Stimulated activated naive B cell treated with anti-CD40 and anti-IgM and Interleukin-4, amounts not matched to agents 10 μg/mL and 1 μg/mL and 100 μg/mL, for 72 hours (primary cell): ENCODE measurements at regions not wholly inside any gene's neighbourhood (a gene's known extent, or its start where the extent isn't known, plus 50 kb on each side); places are given as distances from the start of the nearest gene placed in this dataset.

Source experiments
- ATAC-seq, 2 donors: fragments of 150-1000 bp; cut with Tn5 transposase; replicated peaks; 2 replicates each; pipeline ENCODE4 v1.10.0; 2021; ENCODE audit warnings: moderate library complexity in 1 of 2
- DNase-seq: peaks from one replicate; pipeline ENCODE4 v3.0.0; 2021
- H3K27ac Mint-ChIP-seq: one replicate; pipeline ENCODE4 v1.8.0; 2022; ENCODE audit warnings: mild to moderate bottlenecking, mixed read lengths
- H3K27me3 Mint-ChIP-seq, 2 donors: one replicate each; pipeline ENCODE4 v1.8.0; 2022; ENCODE audit warnings: mixed read lengths in 2 of 2
- H3K36me3 Mint-ChIP-seq, 2 donors: one replicate each; pipeline ENCODE4 v1.8.0; 2022; ENCODE audit warnings: mixed read lengths in 2 of 2, mild to moderate bottlenecking in 1 of 2
- H3K4me1 Mint-ChIP-seq, 2 donors: one replicate each; pipeline ENCODE4 v1.8.0; 2022; ENCODE audit warnings: mixed read lengths in 2 of 2, mild to moderate bottlenecking in 1 of 2
- H3K4me3 Mint-ChIP-seq, 2 donors: one replicate each; pipeline ENCODE4 v1.8.0; 2022; ENCODE audit warnings: mild to moderate bottlenecking in 2 of 2, mixed read lengths in 2 of 2, moderate library complexity in 1 of 2
- H3K9me3 Mint-ChIP-seq, 2 donors: one replicate each; pipeline ENCODE4 v1.8.0; 2022; ENCODE audit warnings: mixed read lengths in 2 of 2, mild to moderate bottlenecking in 1 of 2

- H3K9me3 Mint-ChIP-seq: peaks cover 7 to 12% of the 10 kb centered on the region in 2 donors
- H3K4me3 Mint-ChIP-seq: no peak overlapping the region
- H3K36me3 Mint-ChIP-seq: no peaks in the 10 kb centered on the region
- no peaks in the 10 kb centered on the region for H3K27me3 Mint-ChIP-seq
- H3K27ac Mint-ChIP-seq: no peak overlapping the region
- no peak for ATAC-seq
- H3K4me1 Mint-ChIP-seq: no peaks in the 10 kb centered on the region
- no peak for DNase-seq
Observed at GRCh38 chr5:93164690-93165089, 416.3 kb downstream of the NR2F1-AS1 start.

GRCh38 chr5:93163010-93163663 lies 417.9 kb downstream of the NR2F1-AS1 start:
- no peak for DNase-seq
- no peaks in the 10 kb centered on the region for H3K27me3 Mint-ChIP-seq
- no peak overlapping the region for H3K4me3 Mint-ChIP-seq
- no peaks in the 10 kb centered on the region for H3K4me1 Mint-ChIP-seq
- H3K36me3 Mint-ChIP-seq: no peaks in the 10 kb centered on the region
- H3K27ac Mint-ChIP-seq: no peak overlapping the region
- ATAC-seq: no peak
- peaks cover 3 to 7% of the 10 kb centered on the region in 2 donors for H3K9me3 Mint-ChIP-seq

GRCh38 chr5:93161661-93162654 lies 419.1 kb downstream of the NR2F1-AS1 start:
- H3K27me3 Mint-ChIP-seq: no peaks in the 10 kb centered on the region
- no peaks in the 10 kb centered on the region for H3K4me1 Mint-ChIP-seq
- DNase-seq: no peak
- no peak for ATAC-seq
- H3K4me3 Mint-ChIP-seq: no peak overlapping the region
- H3K9me3 Mint-ChIP-seq: peaks cover 3 to 6% of the 10 kb centered on the region in 2 donors
- no peaks in the 10 kb centered on the region for H3K36me3 Mint-ChIP-seq
- H3K27ac Mint-ChIP-seq: no peak overlapping the region

- Mint-ChIP-seq H3K36me3 (no peaks in the 10 kb centered on the region), H3K27ac (no peak overlapping the region), H3K4me3 (no peak overlapping the region), H3K9me3 (peaks cover 0 to 2% of the 10 kb centered on the region in 2 donors), H3K4me1 (no peaks in the 10 kb centered on the region), H3K27me3 (no peaks in the 10 kb centered on the region)
- no peak for DNase-seq
- ATAC-seq: no peak
Observed at GRCh38 chr5:93158841-93159240, 422.2 kb downstream of the NR2F1-AS1 start.

GRCh38 chr5:93156566-93156965 lies 424.5 kb downstream of the NR2F1-AS1 start:
- H3K27me3 Mint-ChIP-seq: no peaks in the 10 kb centered on the region
- no peaks in the 10 kb centered on the region for H3K4me1 Mint-ChIP-seq
- H3K9me3 Mint-ChIP-seq: peaks cover 0 to 2% of the 10 kb centered on the region in 2 donors
- DNase-seq (no peak), ATAC-seq (no peak)
- H3K27ac Mint-ChIP-seq: no peak overlapping the region
- H3K36me3 Mint-ChIP-seq: no peaks in the 10 kb centered on the region
- H3K4me3 Mint-ChIP-seq: no peak overlapping the region

GRCh38 chr5:93154535-93154934 lies 426.5 kb downstream of the NR2F1-AS1 start:
- H3K4me3 Mint-ChIP-seq: no peak overlapping the region
- no peaks in the 10 kb centered on the region for H3K4me1 Mint-ChIP-seq
- no peaks in the 10 kb centered on the region for H3K36me3 Mint-ChIP-seq
- no peaks in the 10 kb centered on the region for H3K27me3 Mint-ChIP-seq
- H3K27ac Mint-ChIP-seq: no peak overlapping the region
- ATAC-seq (no peak), DNase-seq (no peak)
- peaks cover 0 to 2% of the 10 kb centered on the region in 2 donors for H3K9me3 Mint-ChIP-seq

GRCh38 chr5:93153461-93153860 lies 427.6 kb downstream of the NR2F1-AS1 start:
- Mint-ChIP-seq H3K4me1 (no peaks in the 10 kb centered on the region), H3K9me3 (no peaks in the 10 kb centered on the region), H3K27me3 (no peaks in the 10 kb centered on the region), H3K36me3 (no peaks in the 10 kb centered on the region), H3K27ac (no peak overlapping the region), H3K4me3 (no peak overlapping the region)
- no peak for DNase-seq
- ATAC-seq: no peak

- DNase-seq: no peak
- ATAC-seq: no peak
- no peaks in the 10 kb centered on the region for H3K9me3 Mint-ChIP-seq
- H3K36me3 Mint-ChIP-seq: no peaks in the 10 kb centered on the region
- H3K27me3 Mint-ChIP-seq: no peaks in the 10 kb centered on the region
- H3K27ac Mint-ChIP-seq: no peak overlapping the region
- H3K4me1 Mint-ChIP-seq: no peaks in the 10 kb centered on the region
- H3K4me3 Mint-ChIP-seq: no peak overlapping the region
Observed at GRCh38 chr5:93151896-93152295, 429.1 kb downstream of the NR2F1-AS1 start.

GRCh38 chr5:93151121-93151520 lies 429.9 kb downstream of the NR2F1-AS1 start:
- ATAC-seq: no peak
- Mint-ChIP-seq H3K27ac (no peak overlapping the region), H3K27me3 (no peaks in the 10 kb centered on the region)

GRCh38 chr5:93150311-93151012 lies 430.6 kb downstream of the NR2F1-AS1 start:
- DNase-seq (no peak), ATAC-seq (no peak)
- Mint-ChIP-seq H3K27ac (no peak overlapping the region), H3K4me1 (no peaks in the 10 kb centered on the region), H3K9me3 (peaks cover 0 to under 1% of the 10 kb centered on the region in 2 donors), H3K36me3 (no peaks in the 10 kb centered on the region), H3K27me3 (no peaks in the 10 kb centered on the region), H3K4me3 (no peak overlapping the region)

More at GRCh38 chr5:93151121-93151520, 429.9 kb downstream of the NR2F1-AS1 start:
- Mint-ChIP-seq H3K9me3 (no peaks in the 10 kb centered on the region), H3K4me1 (no peaks in the 10 kb centered on the region), H3K4me3 (no peak overlapping the region), H3K36me3 (no peaks in the 10 kb centered on the region)
- DNase-seq: no peak

- Mint-ChIP-seq H3K4me3 (no peak overlapping the region), H3K27me3 (no peaks in the 10 kb centered on the region), H3K27ac (no peak overlapping the region), H3K36me3 (no peaks in the 10 kb centered on the region), H3K9me3 (peaks cover 3 to 4% of the 10 kb centered on the region in 2 donors), H3K4me1 (no peaks in the 10 kb centered on the region)
- DNase-seq (no peak), ATAC-seq (no peak)
Observed at GRCh38 chr5:93145767-93146166, 435.3 kb downstream of the NR2F1-AS1 start.

GRCh38 chr5:93145019-93145418 lies 436.0 kb downstream of the NR2F1-AS1 start:
- Mint-ChIP-seq H3K27me3 (no peaks in the 10 kb centered on the region), H3K4me1 (no peaks in the 10 kb centered on the region), H3K27ac (no peak overlapping the region), H3K9me3 (peaks cover 3 to 4% of the 10 kb centered on the region in 2 donors), H3K36me3 (no peaks in the 10 kb centered on the region), H3K4me3 (no peak overlapping the region)
- no peak for ATAC-seq
- DNase-seq: no peak

- Mint-ChIP-seq H3K9me3 (peaks cover 3 to 6% of the 10 kb centered on the region in 2 donors), H3K27ac (no peak overlapping the region), H3K4me3 (no peak overlapping the region), H3K4me1 (no peaks in the 10 kb centered on the region), H3K36me3 (no peaks in the 10 kb centered on the region), H3K27me3 (no peaks in the 10 kb centered on the region)
- ATAC-seq (no peak), DNase-seq (no peak)
Observed at GRCh38 chr5:93141969-93142368, 439.1 kb downstream of the NR2F1-AS1 start.
